ENCODE measurements at regions not wholly inside any gene's neighbourhood (a gene's known extent, or its start where the extent isn't known, plus 50 kb on each side); places are given as distances from the start of the nearest gene placed in this dataset.

DNA sequence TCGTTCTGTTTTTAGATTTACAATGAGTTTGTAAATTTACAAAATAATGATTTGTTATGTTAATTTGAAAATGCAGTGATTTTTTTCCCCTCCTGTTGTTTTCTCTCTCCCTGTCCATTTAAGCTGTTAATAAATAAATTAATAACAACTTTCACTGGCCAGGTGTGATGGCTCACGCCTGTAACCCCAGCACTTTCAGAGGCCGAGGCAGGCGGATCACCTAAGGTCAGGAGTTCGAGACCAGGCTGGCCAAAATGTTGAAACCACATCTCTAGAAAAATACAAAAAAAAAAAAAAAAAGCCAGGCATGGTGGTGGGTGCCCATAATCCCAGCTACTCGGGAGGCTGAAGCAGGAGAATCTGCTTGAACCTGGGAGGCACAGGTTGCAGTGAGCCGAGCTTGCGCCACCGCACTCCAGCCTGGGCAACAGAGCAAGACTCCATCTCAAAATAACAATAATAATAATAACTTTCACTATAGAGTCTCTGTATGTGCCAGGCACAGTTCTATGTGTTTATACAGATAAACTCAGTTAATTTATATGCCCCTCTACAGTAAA lies 229.2 kb upstream of the ARGLU1 start:
- no peaks in the 10 kb centered on the region for H3K36me3 ChIP-seq (ENCODE audit: control insufficient read depth in 2 of 2, insufficient read depth in 2 of 2, low read length in 2 of 2)
- no peak overlapping the region for H3K27ac ChIP-seq (ENCODE audit: low read length)
- H3K4me1 ChIP-seq (ENCODE audit: control insufficient read depth, insufficient read depth, low read length), result peaks cover 3% of the 10 kb centered on the region
- no peak overlapping the region for H3K4me3 ChIP-seq (ENCODE audit: low read length in 2 of 2)
- H3K27me3 ChIP-seq (ENCODE audit: control insufficient read depth in 1 of 2, insufficient read depth in 2 of 2, low read length in 2 of 2), result peaks cover 0 to 3% of the 10 kb centered on the region in 2 donors
- peaks cover 0 to 3% of the 10 kb centered on the region in 2 donors for H3K9me3 ChIP-seq (ENCODE audit: control insufficient read depth in 2 of 2, low read length in 2 of 2)
- H3K9ac ChIP-seq (ENCODE audit: low read length in 2 of 2), result no peak overlapping the region

DNA sequence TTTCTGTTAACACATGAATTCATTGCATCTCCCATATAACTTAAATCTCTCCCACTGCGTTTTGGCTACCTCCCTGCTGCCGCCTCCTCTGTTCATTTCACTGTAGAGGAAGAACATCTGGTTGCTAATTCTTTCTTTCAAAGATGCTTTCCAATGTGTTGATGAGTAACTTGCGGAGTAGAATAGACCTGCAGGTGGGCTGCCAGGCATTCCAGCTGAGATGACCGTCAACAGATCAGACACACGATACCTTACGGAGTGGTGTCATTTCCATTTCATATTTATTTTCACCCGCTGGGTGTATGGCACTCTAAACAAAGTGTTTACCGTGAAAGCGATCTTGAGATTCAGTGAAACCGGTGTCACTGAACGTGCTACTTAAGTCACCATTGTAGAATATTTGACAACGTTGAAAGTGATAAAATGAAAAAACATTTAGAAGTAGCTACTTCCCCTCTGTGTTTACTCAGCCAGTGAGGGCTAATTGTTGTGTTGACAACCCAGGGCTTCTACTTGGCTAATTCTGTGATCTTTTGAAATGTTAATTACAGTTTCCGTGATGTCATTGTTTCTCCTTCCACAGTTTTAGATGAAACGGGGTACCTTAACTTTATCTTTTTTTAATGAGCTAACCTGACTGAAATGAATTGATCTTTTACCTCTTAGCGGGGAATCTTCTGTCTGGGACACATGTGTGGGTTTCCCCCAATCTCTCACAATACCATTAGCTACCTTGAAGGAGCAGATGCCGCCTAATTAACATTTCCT lies 228.5 kb upstream of the ARGLU1 start:
- H3K36me3 ChIP-seq (ENCODE audit: control insufficient read depth in 2 of 2, insufficient read depth in 2 of 2, low read length in 2 of 2), result no peaks in the 10 kb centered on the region
- H3K4me1 ChIP-seq (ENCODE audit: control insufficient read depth, insufficient read depth, low read length), result peaks cover 3% of the 10 kb centered on the region
- H3K4me3 ChIP-seq (ENCODE audit: low read length in 2 of 2), result peak overlapping the region in 1 of 2 donors; percentile 54
- no peak overlapping the region for H3K27ac ChIP-seq (ENCODE audit: low read length)
- H3K9me3 ChIP-seq (ENCODE audit: control insufficient read depth in 2 of 2, low read length in 2 of 2), result peaks cover 0 to 3% of the 10 kb centered on the region in 2 donors
- no peak overlapping the region for H3K9ac ChIP-seq (ENCODE audit: low read length in 2 of 2)
- H3K27me3 ChIP-seq (ENCODE audit: control insufficient read depth in 1 of 2, insufficient read depth in 2 of 2, low read length in 2 of 2), result peaks cover 0 to 3% of the 10 kb centered on the region in 2 donors

DNA sequence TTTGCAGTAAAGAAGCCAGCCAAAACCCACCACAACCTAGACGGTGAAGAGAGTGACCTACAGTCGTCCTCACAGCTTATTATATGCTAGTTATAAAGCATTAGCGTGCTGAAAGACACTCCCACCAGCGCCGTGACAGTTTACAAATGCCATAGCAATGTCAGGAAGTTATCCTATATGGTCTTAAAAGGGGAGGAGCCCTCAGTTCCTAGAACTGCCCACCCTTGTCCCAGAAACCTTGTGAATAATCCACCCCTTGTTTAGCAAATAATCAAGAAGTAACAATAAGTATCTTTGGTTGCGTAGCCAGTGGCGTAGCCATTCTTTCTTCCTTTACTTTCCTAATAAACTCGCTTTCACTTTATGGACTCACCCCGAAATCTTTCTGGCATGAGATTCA lies 227.9 kb upstream of the ARGLU1 start:
- Histone ChIP-seq H3K9me3 (ENCODE audit: control insufficient read depth in 2 of 2, low read length in 2 of 2) (peaks cover 0 to 3% of the 10 kb centered on the region in 2 donors), H3K4me3 (ENCODE audit: low read length in 2 of 2) (peak overlapping the region in 1 of 2 donors; percentile 54), H3K27me3 (ENCODE audit: control insufficient read depth in 1 of 2, insufficient read depth in 2 of 2, low read length in 2 of 2) (peaks cover 0 to 3% of the 10 kb centered on the region in 2 donors), H3K4me1 (ENCODE audit: control insufficient read depth, insufficient read depth, low read length) (peaks cover 3% of the 10 kb centered on the region), H3K27ac (ENCODE audit: low read length) (no peak overlapping the region), H3K36me3 (ENCODE audit: control insufficient read depth in 2 of 2, insufficient read depth in 2 of 2, low read length in 2 of 2) (no peaks in the 10 kb centered on the region), H3K9ac (ENCODE audit: low read length in 2 of 2) (no peak overlapping the region)

DNA sequence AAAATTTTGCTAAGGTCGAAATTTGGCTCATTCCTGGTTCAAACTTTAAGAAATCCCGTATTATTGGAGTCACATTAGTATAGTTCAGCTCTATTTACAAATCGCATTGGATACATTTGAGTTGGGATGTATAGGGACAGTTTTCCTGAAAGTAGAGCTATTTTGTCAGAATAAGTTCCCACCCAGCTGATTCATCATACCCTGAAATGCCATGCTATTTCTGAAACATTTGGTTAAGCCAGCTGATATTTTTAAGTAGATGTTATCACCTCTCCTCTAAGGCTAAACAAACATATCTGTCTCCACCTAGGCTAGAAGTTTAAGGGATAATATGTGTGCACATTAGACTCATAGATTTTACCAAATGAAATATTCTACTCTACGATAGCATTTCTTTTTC lies 226.2 kb upstream of the ARGLU1 start:
- H3K4me3 ChIP-seq (ENCODE audit: low read length in 2 of 2), result no peak overlapping the region
- peaks cover 0 to 3% of the 10 kb centered on the region in 2 donors for H3K9me3 ChIP-seq (ENCODE audit: control insufficient read depth in 2 of 2, low read length in 2 of 2)
- H3K4me1 ChIP-seq (ENCODE audit: control insufficient read depth, insufficient read depth, low read length), result peaks cover 3% of the 10 kb centered on the region
- H3K27me3 ChIP-seq (ENCODE audit: control insufficient read depth in 1 of 2, insufficient read depth in 2 of 2, low read length in 2 of 2), result peaks cover 0 to 3% of the 10 kb centered on the region in 2 donors
- no peak overlapping the region for H3K9ac ChIP-seq (ENCODE audit: low read length in 2 of 2)
- no peaks in the 10 kb centered on the region for H3K36me3 ChIP-seq (ENCODE audit: control insufficient read depth in 2 of 2, insufficient read depth in 2 of 2, low read length in 2 of 2)
- H3K27ac ChIP-seq (ENCODE audit: low read length), result no peak overlapping the region

DNA sequence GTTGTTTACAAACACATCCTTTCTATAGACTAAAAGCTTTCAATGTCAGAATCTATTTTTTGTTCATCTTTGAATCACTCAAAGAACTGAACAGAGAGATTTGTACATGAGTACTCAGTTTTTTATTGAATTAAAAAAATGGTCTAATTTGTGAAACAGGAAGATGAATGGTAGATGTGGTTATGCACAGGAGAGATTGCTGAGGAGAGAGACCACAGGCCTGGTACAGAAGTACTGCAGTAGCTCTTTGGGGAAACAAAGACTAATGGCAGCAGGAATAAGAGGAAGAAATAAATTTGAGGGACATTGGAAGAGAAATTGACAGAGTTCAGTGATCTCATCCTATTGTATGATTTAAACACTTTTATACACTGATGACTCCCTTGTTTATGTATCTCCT lies 222.0 kb upstream of the ARGLU1 start:
- H3K36me3 ChIP-seq (ENCODE audit: control insufficient read depth in 2 of 2, insufficient read depth in 2 of 2, low read length in 2 of 2), result no peaks in the 10 kb centered on the region
- peaks cover 0 to 2% of the 10 kb centered on the region in 2 donors for H3K27me3 ChIP-seq (ENCODE audit: control insufficient read depth in 1 of 2, insufficient read depth in 2 of 2, low read length in 2 of 2)
- no peak overlapping the region for H3K9ac ChIP-seq (ENCODE audit: low read length in 2 of 2)
- H3K27ac ChIP-seq (ENCODE audit: low read length), result no peak overlapping the region
- no peak overlapping the region for H3K4me3 ChIP-seq (ENCODE audit: low read length in 2 of 2)
- peaks cover 0 to 3% of the 10 kb centered on the region in 2 donors for H3K9me3 ChIP-seq (ENCODE audit: control insufficient read depth in 2 of 2, low read length in 2 of 2)
- no peaks in the 10 kb centered on the region for H3K4me1 ChIP-seq (ENCODE audit: control insufficient read depth, insufficient read depth, low read length)

DNA sequence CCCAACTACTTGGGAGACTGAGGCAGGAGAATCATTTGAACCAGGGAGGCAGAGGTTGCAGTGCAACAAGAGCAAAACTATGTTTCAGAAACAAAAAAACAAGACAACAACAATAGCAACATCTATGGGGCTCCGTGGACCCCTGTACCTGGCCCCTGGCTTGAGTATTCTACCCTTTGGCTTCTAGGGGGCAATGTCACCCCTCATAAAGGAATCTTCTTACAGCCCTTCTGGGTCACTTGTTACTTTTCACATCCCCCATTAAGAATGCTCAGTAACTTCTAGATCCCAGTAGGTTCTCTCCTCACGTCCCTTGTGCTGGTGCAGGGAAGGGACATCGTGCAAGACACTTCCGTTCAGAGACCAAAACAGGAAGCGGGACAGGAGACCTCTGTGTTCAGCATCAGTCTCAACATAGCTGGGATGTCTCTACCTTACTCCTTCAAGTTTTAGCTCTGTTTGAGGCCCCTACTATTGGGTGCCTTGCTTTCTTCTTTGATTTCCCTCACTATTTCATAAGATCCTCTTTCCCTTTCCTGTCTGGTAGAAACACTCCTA lies 218.1 kb upstream of the ARGLU1 start:
- Histone ChIP-seq H3K36me3 (ENCODE audit: control insufficient read depth in 2 of 2, insufficient read depth in 2 of 2, low read length in 2 of 2) (no peaks in the 10 kb centered on the region), H3K27ac (ENCODE audit: low read length) (no peak overlapping the region), H3K4me1 (ENCODE audit: control insufficient read depth, insufficient read depth, low read length) (no peaks in the 10 kb centered on the region), H3K27me3 (ENCODE audit: control insufficient read depth in 1 of 2, insufficient read depth in 2 of 2, low read length in 2 of 2) (no peaks in the 10 kb centered on the region), H3K9me3 (ENCODE audit: control insufficient read depth in 2 of 2, low read length in 2 of 2) (no peaks in the 10 kb centered on the region), H3K4me3 (ENCODE audit: low read length in 2 of 2) (no peak overlapping the region), H3K9ac (ENCODE audit: low read length in 2 of 2) (no peak overlapping the region)

DNA sequence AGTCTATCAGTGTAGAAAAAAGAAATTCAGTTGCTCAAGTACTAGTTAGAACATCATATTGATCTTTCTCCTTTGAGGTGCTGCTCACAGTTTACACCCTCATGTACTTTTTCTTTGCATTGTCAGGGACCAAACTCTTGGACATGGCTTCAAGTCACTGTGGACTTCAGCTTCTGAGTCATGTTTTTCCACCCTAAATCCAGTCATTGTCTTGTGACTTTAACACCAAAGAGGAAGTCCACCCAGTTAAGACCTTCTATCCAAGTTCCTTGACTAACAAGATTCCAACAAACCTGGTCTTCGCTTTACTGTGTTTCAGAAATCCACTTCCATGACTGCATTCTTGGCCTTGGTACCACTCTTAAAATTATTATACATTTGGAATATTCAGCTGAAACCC lies 206.7 kb upstream of the ARGLU1 start:
- H3K9me3 ChIP-seq (ENCODE audit: control insufficient read depth in 2 of 2, low read length in 2 of 2), result no peaks in the 10 kb centered on the region
- H3K36me3 ChIP-seq (ENCODE audit: control insufficient read depth in 2 of 2, insufficient read depth in 2 of 2, low read length in 2 of 2), result no peaks in the 10 kb centered on the region
- H3K27me3 ChIP-seq (ENCODE audit: control insufficient read depth in 1 of 2, insufficient read depth in 2 of 2, low read length in 2 of 2), result no peaks in the 10 kb centered on the region
- H3K27ac ChIP-seq (ENCODE audit: low read length), result no peak overlapping the region
- H3K4me3 ChIP-seq (ENCODE audit: low read length in 2 of 2), result no peak overlapping the region
- H3K9ac ChIP-seq (ENCODE audit: low read length in 2 of 2), result no peak overlapping the region
- no peaks in the 10 kb centered on the region for H3K4me1 ChIP-seq (ENCODE audit: control insufficient read depth, insufficient read depth, low read length)

DNA sequence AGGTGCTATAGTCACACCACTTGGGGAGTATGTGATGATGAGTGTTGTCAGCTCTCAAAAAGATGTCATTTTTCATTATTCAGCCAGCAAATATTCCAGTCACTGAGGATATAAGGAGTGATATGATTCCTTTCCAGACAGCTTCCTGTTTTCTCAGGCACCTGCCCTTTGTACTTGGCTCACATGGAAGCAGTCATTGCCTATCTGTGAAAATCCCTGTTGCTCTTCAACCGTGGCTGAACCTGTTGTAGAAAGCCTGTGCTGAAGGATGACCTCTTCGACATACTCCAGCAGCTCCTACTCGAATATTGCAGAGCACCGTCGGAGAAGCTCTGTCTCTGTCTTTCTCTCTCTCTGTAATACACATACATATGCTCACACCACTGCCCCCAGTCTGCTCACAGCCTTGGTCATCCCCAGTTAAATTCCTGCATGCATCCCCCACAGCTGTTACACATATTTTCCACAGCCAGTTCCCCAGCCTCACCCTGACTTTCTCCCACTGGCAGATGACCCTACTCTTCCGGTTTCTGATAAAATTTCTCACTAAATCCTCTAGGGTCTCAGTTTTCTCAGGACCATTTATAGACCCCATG lies 204.2 kb upstream of the ARGLU1 start:
- no peaks in the 10 kb centered on the region for H3K4me1 ChIP-seq (ENCODE audit: control insufficient read depth, insufficient read depth, low read length)
- H3K36me3 ChIP-seq (ENCODE audit: control insufficient read depth in 2 of 2, insufficient read depth in 2 of 2, low read length in 2 of 2), result no peaks in the 10 kb centered on the region
- H3K4me3 ChIP-seq (ENCODE audit: low read length in 2 of 2), result no peak overlapping the region
- peaks cover 0 to 8% of the 10 kb centered on the region in 2 donors for H3K9me3 ChIP-seq (ENCODE audit: control insufficient read depth in 2 of 2, low read length in 2 of 2)
- no peak overlapping the region for H3K27ac ChIP-seq (ENCODE audit: low read length)
- no peaks in the 10 kb centered on the region for H3K27me3 ChIP-seq (ENCODE audit: control insufficient read depth in 1 of 2, insufficient read depth in 2 of 2, low read length in 2 of 2)
- H3K9ac ChIP-seq (ENCODE audit: low read length in 2 of 2), result no peak overlapping the region

DNA sequence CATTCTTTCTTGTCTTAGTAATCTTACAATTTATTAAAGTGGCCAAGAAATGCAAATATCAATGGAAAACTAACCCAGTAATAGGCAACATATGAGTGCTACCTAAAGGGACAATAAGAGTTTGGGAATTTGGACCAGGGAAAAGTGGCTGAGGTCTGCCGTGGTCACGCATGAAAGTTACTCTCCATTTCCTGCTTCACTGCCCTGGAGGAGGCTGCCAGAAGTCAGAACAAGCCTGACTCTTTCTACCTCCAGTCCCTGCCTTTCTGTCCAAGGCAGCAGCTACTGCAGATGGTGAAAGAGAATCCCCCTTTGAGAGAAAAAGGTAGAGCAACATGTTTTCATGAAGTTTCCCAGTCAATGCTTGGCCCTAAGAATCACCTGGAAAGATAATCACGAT lies 201.1 kb upstream of the ARGLU1 start:
- Histone ChIP-seq H3K36me3 (ENCODE audit: control insufficient read depth in 2 of 2, insufficient read depth in 2 of 2, low read length in 2 of 2) (no peaks in the 10 kb centered on the region), H3K9me3 (ENCODE audit: control insufficient read depth in 2 of 2, low read length in 2 of 2) (peaks cover 0 to 8% of the 10 kb centered on the region in 2 donors), H3K9ac (ENCODE audit: low read length in 2 of 2) (no peak overlapping the region), H3K27ac (ENCODE audit: low read length) (no peak overlapping the region), H3K4me3 (ENCODE audit: low read length in 2 of 2) (no peak overlapping the region), H3K4me1 (ENCODE audit: control insufficient read depth, insufficient read depth, low read length) (no peaks in the 10 kb centered on the region), H3K27me3 (ENCODE audit: control insufficient read depth in 1 of 2, insufficient read depth in 2 of 2, low read length in 2 of 2) (no peaks in the 10 kb centered on the region)

DNA sequence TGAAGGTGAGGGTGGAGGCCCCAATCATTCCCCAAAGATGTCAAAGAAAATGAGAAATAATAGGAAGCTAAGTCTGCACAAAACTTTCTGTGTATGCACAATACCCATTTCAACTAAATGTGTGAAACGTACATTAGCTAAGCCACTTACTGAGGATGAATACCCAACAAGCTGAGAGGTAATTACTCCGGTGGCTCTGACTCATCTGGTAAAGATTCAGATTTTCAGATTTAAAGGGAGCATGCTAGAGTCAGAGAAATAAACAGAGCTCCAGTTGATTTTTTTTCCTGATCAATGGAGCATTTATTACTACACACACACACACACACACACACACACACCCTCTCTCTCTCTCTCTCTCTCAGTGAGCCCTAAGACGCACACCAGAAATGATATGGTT lies 194.8 kb upstream of the ARGLU1 start:
- Histone ChIP-seq H3K9ac (ENCODE audit: low read length in 2 of 2) (no peak overlapping the region), H3K4me1 (ENCODE audit: control insufficient read depth, insufficient read depth, low read length) (no peaks in the 10 kb centered on the region), H3K9me3 (ENCODE audit: control insufficient read depth in 2 of 2, low read length in 2 of 2) (no peaks in the 10 kb centered on the region), H3K27ac (ENCODE audit: low read length) (no peak overlapping the region), H3K36me3 (ENCODE audit: control insufficient read depth in 2 of 2, insufficient read depth in 2 of 2, low read length in 2 of 2) (no peaks in the 10 kb centered on the region), H3K27me3 (ENCODE audit: control insufficient read depth in 1 of 2, insufficient read depth in 2 of 2, low read length in 2 of 2) (no peaks in the 10 kb centered on the region), H3K4me3 (ENCODE audit: low read length in 2 of 2) (no peak overlapping the region)
